ENCODE measurements at regions not wholly inside any gene's neighbourhood (a gene's known extent, or its start where the extent isn't known, plus 50 kb on each side); places are given as distances from the start of the nearest gene placed in this dataset.
A peak's percentile ranks its signal among the peaks of the same experiment; 100 is the strongest.

DNA sequence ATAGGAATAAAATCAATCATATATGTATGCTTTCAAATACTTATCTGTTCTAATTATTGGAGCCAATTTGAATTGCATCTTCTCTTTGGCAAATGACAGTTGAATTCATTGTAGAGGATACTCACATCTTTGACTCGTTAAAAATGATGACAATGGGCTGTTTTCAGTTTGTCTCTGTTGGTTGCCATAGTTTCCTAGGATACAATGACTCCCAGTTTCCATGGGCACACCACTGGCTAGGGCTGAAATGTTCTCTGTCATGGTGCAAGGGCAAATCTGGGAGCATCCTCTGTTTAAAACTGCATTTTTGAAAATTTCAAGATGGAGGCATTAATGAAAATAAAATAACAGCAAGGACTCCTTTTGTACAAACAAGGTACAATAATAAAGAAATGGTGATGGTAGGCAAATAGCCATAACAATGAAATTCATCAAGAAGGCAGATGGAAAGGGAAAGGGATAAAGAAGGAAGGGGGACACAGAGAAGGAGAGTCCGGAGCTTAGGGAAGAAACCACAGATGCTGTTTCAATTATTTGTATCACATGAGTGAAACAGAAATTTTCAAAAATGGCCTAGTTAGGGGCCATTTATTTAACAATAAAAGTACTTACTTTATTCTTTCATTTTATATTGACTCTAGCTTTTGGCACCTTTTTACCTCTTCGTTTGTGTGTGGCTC is 378.8 kb upstream of the SEMA6A start:
- peak; percentile 87 for ATAC-seq
- ChIA-PET CTCF (interaction anchor here (0.7 to 2.3 kb wide), 3 partner anchors 89 to 378 kb away, joined by 3 to 5 read pairs (median 5); no protein-coding TSS in a partner anchor), POLR2A (interaction anchor here (0.9 kb wide), 1 partner anchor 379 kb away, joined by 4 read pairs; the partner anchor contains the start of gene SEMA6A)

More for the DNA sequence above, 378.8 kb upstream of the SEMA6A start:
- peak overlapping the region; percentile 21 for H3K27ac Mint-ChIP-seq
- DNase-seq (ENCODE audit: low spot score) = no peak
- no peaks in the 10 kb centered on the region for H3K27me3 Mint-ChIP-seq (ENCODE audit: low read depth)
- peaks cover 43% of the 10 kb centered on the region for H3K4me1 Mint-ChIP-seq
- no peak overlapping the region for H3K4me3 Mint-ChIP-seq
- TF ChIP-seq, protein P1, sequence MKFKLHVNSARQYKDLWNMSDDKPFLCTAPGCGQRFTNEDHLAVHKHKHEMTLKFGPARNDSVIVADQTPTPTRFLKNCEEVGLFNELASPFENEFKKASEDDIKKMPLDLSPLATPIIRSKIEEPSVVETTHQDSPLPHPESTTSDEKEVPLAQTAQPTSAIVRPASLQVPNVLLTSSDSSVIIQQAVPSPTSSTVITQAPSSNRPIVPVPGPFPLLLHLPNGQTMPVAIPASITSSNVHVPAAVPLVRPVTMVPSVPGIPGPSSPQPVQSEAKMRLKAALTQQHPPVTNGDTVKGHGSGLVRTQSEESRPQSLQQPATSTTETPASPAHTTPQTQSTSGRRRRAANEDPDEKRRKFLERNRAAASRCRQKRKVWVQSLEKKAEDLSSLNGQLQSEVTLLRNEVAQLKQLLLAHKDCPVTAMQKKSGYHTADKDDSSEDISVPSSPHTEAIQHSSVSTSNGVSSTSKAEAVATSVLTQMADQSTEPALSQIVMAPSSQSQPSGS (CRISPR knock-in tag; IDR thresholded peaks at IDR 0.05; ENCODE audit: borderline replicate concordance, low read depth) = no peak
- TF ChIP-seq ZNF219 (CRISPR knock-in tag; IDR thresholded peaks at IDR 0.05; ENCODE audit: borderline replicate concordance) = no peak
- TF ChIP-seq, protein P2, sequence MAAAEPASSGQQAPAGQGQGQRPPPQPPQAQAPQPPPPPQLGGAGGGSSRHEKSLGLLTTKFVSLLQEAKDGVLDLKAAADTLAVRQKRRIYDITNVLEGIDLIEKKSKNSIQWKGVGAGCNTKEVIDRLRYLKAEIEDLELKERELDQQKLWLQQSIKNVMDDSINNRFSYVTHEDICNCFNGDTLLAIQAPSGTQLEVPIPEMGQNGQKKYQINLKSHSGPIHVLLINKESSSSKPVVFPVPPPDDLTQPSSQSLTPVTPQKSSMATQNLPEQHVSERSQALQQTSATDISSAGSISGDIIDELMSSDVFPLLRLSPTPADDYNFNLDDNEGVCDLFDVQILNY (CRISPR knock-in tag; IDR thresholded peaks at IDR 0.05) = no peak
- no peak for TF ChIP-seq HMGA2 (CRISPR knock-in tag; IDR thresholded peaks at IDR 0.05)
- TF ChIP-seq, protein P3, sequence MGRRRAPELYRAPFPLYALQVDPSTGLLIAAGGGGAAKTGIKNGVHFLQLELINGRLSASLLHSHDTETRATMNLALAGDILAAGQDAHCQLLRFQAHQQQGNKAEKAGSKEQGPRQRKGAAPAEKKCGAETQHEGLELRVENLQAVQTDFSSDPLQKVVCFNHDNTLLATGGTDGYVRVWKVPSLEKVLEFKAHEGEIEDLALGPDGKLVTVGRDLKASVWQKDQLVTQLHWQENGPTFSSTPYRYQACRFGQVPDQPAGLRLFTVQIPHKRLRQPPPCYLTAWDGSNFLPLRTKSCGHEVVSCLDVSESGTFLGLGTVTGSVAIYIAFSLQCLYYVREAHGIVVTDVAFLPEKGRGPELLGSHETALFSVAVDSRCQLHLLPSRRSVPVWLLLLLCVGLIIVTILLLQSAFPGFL (CRISPR knock-in tag; IDR thresholded peaks at IDR 0.05; ENCODE audit: borderline replicate concordance) = no peak
- no peak for TF ChIP-seq FOXK1 (CRISPR knock-in tag; IDR thresholded peaks at IDR 0.05)
- TF ChIP-seq, protein P4, sequence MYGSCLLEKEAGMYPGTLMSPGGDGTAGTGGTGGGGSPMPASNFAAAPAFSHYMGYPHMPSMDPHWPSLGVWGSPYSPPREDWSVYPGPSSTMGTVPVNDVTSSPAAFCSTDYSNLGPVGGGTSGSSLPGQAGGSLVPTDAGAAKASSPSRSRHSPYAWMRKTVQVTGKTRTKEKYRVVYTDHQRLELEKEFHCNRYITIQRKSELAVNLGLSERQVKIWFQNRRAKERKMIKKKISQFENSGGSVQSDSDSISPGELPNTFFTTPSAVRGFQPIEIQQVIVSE (CRISPR knock-in tag; IDR thresholded peaks at IDR 0.05; ENCODE audit: borderline replicate concordance) = no peak
- TF ChIP-seq, protein P5, sequence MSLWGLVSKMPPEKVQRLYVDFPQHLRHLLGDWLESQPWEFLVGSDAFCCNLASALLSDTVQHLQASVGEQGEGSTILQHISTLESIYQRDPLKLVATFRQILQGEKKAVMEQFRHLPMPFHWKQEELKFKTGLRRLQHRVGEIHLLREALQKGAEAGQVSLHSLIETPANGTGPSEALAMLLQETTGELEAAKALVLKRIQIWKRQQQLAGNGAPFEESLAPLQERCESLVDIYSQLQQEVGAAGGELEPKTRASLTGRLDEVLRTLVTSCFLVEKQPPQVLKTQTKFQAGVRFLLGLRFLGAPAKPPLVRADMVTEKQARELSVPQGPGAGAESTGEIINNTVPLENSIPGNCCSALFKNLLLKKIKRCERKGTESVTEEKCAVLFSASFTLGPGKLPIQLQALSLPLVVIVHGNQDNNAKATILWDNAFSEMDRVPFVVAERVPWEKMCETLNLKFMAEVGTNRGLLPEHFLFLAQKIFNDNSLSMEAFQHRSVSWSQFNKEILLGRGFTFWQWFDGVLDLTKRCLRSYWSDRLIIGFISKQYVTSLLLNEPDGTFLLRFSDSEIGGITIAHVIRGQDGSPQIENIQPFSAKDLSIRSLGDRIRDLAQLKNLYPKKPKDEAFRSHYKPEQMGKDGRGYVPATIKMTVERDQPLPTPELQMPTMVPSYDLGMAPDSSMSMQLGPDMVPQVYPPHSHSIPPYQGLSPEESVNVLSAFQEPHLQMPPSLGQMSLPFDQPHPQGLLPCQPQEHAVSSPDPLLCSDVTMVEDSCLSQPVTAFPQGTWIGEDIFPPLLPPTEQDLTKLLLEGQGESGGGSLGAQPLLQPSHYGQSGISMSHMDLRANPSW (CRISPR knock-in tag; conservative IDR thresholded peaks at IDR 0.05; ENCODE audit: low read depth) = no peak
- TF ChIP-seq, protein P6, sequence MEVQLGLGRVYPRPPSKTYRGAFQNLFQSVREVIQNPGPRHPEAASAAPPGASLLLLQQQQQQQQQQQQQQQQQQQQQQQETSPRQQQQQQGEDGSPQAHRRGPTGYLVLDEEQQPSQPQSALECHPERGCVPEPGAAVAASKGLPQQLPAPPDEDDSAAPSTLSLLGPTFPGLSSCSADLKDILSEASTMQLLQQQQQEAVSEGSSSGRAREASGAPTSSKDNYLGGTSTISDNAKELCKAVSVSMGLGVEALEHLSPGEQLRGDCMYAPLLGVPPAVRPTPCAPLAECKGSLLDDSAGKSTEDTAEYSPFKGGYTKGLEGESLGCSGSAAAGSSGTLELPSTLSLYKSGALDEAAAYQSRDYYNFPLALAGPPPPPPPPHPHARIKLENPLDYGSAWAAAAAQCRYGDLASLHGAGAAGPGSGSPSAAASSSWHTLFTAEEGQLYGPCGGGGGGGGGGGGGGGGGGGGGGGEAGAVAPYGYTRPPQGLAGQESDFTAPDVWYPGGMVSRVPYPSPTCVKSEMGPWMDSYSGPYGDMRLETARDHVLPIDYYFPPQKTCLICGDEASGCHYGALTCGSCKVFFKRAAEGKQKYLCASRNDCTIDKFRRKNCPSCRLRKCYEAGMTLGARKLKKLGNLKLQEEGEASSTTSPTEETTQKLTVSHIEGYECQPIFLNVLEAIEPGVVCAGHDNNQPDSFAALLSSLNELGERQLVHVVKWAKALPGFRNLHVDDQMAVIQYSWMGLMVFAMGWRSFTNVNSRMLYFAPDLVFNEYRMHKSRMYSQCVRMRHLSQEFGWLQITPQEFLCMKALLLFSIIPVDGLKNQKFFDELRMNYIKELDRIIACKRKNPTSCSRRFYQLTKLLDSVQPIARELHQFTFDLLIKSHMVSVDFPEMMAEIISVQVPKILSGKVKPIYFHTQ (CRISPR knock-in tag; IDR thresholded peaks at IDR 0.05) = no peak
- TF ChIP-seq FOXP1 (CRISPR knock-in tag; IDR thresholded peaks at IDR 0.05; ENCODE audit: borderline replicate concordance) = no peak
- TF ChIP-seq, protein P7, sequence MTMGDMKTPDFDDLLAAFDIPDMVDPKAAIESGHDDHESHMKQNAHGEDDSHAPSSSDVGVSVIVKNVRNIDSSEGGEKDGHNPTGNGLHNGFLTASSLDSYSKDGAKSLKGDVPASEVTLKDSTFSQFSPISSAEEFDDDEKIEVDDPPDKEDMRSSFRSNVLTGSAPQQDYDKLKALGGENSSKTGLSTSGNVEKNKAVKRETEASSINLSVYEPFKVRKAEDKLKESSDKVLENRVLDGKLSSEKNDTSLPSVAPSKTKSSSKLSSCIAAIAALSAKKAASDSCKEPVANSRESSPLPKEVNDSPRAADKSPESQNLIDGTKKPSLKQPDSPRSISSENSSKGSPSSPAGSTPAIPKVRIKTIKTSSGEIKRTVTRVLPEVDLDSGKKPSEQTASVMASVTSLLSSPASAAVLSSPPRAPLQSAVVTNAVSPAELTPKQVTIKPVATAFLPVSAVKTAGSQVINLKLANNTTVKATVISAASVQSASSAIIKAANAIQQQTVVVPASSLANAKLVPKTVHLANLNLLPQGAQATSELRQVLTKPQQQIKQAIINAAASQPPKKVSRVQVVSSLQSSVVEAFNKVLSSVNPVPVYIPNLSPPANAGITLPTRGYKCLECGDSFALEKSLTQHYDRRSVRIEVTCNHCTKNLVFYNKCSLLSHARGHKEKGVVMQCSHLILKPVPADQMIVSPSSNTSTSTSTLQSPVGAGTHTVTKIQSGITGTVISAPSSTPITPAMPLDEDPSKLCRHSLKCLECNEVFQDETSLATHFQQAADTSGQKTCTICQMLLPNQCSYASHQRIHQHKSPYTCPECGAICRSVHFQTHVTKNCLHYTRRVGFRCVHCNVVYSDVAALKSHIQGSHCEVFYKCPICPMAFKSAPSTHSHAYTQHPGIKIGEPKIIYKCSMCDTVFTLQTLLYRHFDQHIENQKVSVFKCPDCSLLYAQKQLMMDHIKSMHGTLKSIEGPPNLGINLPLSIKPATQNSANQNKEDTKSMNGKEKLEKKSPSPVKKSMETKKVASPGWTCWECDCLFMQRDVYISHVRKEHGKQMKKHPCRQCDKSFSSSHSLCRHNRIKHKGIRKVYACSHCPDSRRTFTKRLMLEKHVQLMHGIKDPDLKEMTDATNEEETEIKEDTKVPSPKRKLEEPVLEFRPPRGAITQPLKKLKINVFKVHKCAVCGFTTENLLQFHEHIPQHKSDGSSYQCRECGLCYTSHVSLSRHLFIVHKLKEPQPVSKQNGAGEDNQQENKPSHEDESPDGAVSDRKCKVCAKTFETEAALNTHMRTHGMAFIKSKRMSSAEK (CRISPR knock-in tag; IDR thresholded peaks at IDR 0.05; ENCODE audit: borderline replicate concordance) = no peak
- TF ChIP-seq, protein P8, sequence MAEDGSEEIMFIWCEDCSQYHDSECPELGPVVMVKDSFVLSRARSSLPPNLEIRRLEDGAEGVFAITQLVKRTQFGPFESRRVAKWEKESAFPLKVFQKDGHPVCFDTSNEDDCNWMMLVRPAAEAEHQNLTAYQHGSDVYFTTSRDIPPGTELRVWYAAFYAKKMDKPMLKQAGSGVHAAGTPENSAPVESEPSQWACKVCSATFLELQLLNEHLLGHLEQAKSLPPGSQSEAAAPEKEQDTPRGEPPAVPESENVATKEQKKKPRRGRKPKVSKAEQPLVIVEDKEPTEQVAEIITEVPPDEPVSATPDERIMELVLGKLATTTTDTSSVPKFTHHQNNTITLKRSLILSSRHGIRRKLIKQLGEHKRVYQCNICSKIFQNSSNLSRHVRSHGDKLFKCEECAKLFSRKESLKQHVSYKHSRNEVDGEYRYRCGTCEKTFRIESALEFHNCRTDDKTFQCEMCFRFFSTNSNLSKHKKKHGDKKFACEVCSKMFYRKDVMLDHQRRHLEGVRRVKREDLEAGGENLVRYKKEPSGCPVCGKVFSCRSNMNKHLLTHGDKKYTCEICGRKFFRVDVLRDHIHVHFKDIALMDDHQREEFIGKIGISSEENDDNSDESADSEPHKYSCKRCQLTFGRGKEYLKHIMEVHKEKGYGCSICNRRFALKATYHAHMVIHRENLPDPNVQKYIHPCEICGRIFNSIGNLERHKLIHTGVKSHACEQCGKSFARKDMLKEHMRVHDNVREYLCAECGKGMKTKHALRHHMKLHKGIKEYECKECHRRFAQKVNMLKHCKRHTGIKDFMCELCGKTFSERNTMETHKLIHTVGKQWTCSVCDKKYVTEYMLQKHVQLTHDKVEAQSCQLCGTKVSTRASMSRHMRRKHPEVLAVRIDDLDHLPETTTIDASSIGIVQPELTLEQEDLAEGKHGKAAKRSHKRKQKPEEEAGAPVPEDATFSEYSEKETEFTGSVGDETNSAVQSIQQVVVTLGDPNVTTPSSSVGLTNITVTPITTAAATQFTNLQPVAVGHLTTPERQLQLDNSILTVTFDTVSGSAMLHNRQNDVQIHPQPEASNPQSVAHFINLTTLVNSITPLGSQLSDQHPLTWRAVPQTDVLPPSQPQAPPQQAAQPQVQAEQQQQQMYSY (CRISPR knock-in tag; IDR thresholded peaks at IDR 0.05) = no peak
- no peaks in the 10 kb centered on the region for H3K9me3 Mint-ChIP-seq
- H3K36me3 Mint-ChIP-seq = no peaks in the 10 kb centered on the region
